HG03457 (cell line): ENCODE measurements at regions not wholly inside any gene's neighbourhood (a gene's known extent, or its start where the extent isn't known, plus 50 kb on each side); places are given as distances from the start of the nearest gene placed in this dataset.

ENCODE experiments used
- ATAC-seq: cut with Tn5 transposase; IDR thresholded peaks from one replicate; pipeline ENCODE4 v1.9.1; 2021; ENCODE audit warnings: moderate number of reproducible peaks; ENCODE audit not compliant: unreplicated experiment

- no peak for ATAC-seq
Observed at GRCh38 chr13:73372666-73373627, 314.1 kb downstream of the KLF5 start.

- no peak for ATAC-seq
Observed at GRCh38 chr13:73370066-73370465, 311.3 kb downstream of the KLF5 start.

- no peak for ATAC-seq
Observed at GRCh38 chr13:73369095-73369494, 310.3 kb downstream of the KLF5 start.

DNA sequence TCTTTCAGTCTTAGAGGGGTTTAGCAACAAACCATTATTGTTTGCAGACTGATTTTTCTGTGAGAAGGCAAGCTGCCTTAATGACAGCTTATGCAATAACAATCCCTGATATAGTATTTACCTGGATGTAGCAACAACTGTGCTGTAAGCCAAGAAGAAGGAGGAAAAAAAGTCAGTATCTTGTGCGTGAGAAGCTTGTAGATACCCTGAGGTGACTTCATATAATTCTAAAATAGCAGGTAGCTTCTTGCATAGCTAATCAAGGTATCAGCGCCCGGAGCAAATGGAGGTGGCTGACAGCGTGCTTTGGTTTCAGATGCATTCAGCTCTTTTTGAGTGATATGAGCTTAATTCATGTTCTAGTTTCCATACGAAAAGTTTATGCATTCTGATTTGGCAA is 309.8 kb downstream of the KLF5 start:
- no peak for ATAC-seq

DNA sequence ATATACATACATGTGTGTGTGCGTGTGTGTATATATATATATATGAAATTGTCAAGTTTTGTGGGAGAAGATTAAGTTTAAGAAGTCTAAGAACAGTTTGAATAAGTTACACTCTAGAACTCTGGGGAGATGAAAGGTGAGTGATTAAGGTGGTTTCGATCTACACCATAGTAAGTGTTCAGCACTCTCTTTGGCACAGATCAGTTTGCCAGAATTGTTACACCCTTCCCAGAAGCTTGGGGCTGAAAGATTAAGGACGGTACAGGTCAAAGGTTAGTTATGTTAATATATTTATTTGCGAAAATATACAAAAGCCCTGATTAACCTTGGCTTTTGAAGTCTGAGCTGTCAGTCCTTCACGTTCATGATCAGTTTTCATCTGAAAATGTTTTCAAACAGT is 309.1 kb downstream of the KLF5 start:
- no peak for ATAC-seq

GRCh38 chr13:73366241-73366640 is 307.4 kb downstream of the KLF5 start:
- ATAC-seq = no peak

DNA sequence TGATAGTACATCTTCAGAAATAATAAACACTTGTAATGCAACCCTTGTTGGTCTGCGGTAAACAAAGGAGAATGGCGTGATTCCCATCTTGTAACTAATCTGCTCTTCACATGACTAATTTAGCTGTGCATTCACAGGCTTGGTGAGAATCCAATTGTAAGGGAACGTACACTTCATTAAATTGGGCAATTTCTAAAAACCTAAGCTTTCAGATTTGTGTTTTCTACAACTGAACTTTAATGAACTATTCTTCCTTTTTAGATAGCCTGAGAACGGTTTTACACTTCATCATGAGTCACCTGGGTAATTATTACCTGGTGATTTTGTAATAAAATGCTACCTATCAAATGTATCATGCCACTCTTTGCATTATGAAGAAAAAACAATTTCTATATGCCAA is 306.9 kb downstream of the KLF5 start:
- no peak for ATAC-seq

DNA sequence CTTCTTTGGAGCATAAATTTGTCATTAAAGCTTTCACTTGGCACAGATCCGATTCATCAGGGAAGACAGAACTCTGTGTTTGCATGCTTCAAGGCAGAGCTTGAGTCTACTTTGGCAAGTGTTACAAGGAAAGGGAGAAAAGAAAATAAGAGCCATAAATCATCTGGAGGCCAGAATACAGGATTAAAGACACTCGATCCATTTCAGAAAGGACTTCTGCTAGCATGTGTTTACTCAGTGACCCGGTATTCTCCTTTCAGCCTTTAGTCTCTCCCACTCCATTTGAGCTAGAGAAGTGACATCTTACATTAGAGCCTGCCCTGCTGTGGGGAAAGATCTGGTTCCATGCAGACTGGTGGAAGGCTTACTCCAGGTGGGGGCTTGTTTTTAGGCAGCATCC is 306.4 kb downstream of the KLF5 start:
- no peak for ATAC-seq

- no peak for ATAC-seq
Observed at GRCh38 chr13:73364736-73365135, 305.9 kb downstream of the KLF5 start.

DNA sequence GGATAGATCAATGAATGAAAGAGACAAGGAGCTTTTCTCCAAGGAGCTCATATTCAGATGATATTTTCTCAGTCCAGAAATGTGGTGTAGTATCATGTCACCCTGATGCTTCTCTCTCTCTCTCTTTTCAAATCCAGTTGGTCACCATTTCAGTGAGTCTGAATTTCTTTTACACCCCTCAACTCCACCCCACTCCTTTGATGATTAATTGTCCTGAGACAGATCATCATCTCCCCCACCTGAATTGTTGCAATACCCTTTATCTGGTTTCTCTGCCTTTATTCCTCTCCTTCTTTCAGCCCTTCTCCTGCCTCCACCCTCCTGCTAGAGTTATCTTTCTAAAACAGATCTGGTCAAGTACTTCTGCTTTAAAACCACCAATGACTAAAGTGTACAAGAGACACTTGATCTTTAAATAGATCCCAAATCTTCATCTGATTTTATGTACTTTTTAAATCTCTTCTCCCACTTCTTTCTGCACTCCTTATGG is 299.8 kb downstream of the KLF5 start:
- ATAC-seq = no peak

DNA sequence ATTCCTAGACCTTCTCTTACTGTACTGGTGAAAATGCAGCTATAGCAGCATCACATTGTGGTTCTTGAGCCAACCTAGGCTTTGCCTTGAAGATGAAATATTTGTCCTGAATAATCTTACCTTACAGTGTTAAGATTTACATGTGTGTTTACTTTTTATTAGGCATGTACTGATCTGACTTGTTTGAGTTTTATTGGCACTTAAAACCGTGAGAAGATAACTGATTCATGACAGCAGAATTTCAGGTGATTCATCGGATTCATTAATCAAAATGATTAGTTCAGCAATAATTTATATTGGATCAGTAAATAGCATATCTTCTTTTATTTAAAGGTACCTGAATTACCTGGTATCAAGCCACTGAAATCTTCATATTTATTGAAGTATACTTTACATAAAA is 296.3 kb downstream of the KLF5 start:
- ATAC-seq = no peak

DNA sequence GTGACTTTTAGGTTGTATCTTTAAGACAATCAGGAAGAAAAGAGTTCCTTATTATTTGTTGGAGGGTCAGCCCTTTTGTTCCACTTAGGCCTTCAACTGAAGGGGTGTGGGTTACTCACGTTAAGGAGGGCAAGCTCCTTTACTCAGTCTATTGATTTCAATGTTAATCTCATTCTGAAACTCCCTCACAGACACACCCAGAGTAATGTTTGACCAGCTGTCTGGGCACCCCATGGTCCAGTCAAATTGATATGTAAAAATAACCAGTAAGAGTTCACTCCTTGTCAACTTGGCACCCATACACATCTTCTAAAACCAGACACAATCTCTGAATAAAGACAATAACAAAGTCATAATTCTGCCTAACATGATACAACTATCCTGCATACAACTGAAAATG is 292.9 kb downstream of the KLF5 start:
- ATAC-seq = no peak

DNA sequence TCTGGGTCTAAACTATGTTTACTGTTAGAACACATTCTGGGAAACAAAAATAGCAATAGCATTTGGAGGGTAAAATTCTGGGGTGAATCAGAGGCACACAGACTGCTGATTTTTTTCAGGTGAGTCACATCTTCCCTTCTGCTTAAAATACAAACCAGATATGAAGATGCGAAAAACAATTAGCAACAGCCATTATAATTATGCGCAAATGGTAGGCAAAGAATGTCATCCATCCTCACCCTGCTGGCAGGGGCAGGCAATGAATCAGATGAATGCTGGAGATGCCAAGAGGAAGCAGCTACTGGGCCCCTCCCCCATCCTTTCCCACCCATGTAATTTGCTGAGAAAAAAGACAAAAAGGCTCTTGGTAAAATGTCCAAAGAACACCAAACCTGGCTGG is 282.9 kb downstream of the KLF5 start:
- ATAC-seq = no peak

DNA sequence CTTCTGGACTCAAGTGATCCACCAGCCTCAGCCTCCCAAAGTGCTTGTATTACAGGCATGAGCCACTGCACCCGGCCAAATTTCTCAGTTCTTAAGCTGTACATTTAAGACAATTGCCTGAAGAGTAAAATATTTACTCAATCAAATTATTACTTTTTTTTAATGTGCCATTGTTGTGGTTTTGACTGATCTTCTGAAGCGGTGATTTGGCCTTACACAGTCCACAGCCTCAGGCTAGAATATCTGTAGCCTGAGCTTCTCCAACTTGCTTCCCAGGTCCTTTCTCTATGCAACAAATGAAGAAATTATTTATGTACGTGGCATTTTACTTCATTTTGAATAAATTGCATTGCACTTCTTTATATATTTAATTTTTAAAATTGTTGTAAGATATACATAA is 281.3 kb downstream of the KLF5 start:
- no peak for ATAC-seq

DNA sequence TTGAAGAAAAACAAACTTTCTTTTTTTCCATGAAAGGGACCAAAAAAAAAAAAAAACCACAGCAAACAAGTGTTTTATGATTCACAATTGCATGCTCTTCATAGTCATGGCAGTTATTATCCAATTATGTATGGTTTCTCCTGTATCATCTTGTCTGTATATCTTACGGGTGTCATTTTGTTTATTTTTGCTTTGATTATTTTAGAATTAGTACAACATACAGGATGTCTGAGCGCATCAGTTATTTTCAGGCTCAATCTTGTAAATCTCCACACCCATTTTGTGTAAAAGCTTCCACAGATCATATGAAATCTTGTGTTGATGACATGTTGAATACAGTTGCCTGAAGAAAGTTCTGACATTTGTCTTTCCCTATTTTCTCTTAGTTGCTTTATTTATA is 280.3 kb downstream of the KLF5 start:
- no peak for ATAC-seq

GRCh38 chr13:73338389-73338788 is 279.6 kb downstream of the KLF5 start:
- no peak for ATAC-seq

- no peak for ATAC-seq
Observed at GRCh38 chr13:73337532-73337931, 278.7 kb downstream of the KLF5 start.

- ATAC-seq = no peak
Observed at GRCh38 chr13:73336773-73337172, 278.0 kb downstream of the KLF5 start.

- no peak for ATAC-seq
Observed at GRCh38 chr13:73335944-73336343, 277.1 kb downstream of the KLF5 start.

- peak; percentile 99 for ATAC-seq
Observed at GRCh38 chr13:73335210-73335609, 276.4 kb downstream of the KLF5 start.

GRCh38 chr13:73334445-73334844 is 275.6 kb downstream of the KLF5 start:
- no peak for ATAC-seq

- ATAC-seq = no peak
Observed at GRCh38 chr13:73331556-73331955, 272.8 kb downstream of the KLF5 start.

DNA sequence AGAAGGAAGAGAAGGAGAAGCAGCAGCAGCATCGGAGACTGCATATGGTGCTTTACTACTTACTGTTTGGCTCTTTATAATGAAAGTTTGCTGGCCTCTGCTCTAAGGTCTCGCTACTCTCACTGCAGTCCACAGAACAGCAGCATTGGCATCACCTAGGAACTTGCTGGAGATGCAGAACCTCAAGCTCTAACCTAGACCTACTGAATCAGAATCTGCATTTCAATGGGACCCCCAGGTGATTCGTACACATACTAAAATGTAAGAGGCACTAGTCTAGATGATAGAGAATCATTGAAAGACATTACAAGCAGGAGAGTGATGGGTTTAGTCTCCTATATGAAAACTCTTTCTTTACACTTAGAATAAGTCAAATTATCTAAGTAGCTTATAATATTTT is 270.6 kb downstream of the KLF5 start:
- ATAC-seq = no peak
